OCI-LY3 (cell line): ENCODE measurements at regions not wholly inside any gene's neighbourhood (a gene's known extent, or its start where the extent isn't known, plus 50 kb on each side); places are given as distances from the start of the nearest gene placed in this dataset.

Source experiments
- EZH2phosphoT487 ChIP-seq: fragments of 200-600 bp; shearing (Covaris generic); IDR thresholded peaks from 2 replicates; pipeline ENCODE4 v1.6.1; 2018; ENCODE audit warnings: antibody characterized with exemption, mixed run types, low read depth
- TF ChIP-seq, protein P1 (sequence below): fragments of 200-600, 300-600 bp; sonication (generic); IDR thresholded peaks from 2 replicates; pipeline ENCODE4 v1.5.1; 2014; ENCODE audit warnings: antibody characterized with exemption, low read length, low read depth

DNA sequence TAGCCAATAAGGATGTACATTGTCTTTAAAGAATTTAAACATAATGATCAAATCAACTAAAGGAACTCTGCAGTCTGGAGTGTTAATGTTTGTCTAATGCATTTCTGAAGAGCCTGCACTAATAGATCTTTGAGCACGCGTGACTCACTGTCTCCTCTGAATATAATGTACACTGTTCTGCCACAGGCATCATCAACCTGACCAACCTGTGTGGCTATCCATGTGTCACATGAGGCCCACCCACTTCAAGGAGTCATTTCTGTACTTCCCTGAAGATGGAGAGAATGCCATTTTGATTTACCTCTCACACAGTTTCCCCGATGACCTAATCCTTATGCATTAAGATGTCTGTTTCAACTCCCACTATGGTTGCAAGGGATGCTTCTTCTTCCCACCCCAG, 434.0 kb upstream of the SPHKAP start:
- TF ChIP-seq, protein P1, sequence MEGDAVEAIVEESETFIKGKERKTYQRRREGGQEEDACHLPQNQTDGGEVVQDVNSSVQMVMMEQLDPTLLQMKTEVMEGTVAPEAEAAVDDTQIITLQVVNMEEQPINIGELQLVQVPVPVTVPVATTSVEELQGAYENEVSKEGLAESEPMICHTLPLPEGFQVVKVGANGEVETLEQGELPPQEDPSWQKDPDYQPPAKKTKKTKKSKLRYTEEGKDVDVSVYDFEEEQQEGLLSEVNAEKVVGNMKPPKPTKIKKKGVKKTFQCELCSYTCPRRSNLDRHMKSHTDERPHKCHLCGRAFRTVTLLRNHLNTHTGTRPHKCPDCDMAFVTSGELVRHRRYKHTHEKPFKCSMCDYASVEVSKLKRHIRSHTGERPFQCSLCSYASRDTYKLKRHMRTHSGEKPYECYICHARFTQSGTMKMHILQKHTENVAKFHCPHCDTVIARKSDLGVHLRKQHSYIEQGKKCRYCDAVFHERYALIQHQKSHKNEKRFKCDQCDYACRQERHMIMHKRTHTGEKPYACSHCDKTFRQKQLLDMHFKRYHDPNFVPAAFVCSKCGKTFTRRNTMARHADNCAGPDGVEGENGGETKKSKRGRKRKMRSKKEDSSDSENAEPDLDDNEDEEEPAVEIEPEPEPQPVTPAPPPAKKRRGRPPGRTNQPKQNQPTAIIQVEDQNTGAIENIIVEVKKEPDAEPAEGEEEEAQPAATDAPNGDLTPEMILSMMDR = no peak
- no peak for TF ChIP-seq EZH2phosphoT487
